Lower leg skin (tissue), 3 donors: ENCODE measurements at regions not wholly inside any gene's neighbourhood (a gene's known extent, or its start where the extent isn't known, plus 50 kb on each side); places are given as distances from the start of the nearest gene placed in this dataset.
"Not testable (repeated sequence)": the region's sequence is repeated elsewhere in the genome, so short reads cannot be mapped to it uniquely, and the experiment has no call there.

Experiments used
- POLR2A ChIP-seq, 2 donors: fragments of 450-650 bp; IDR thresholded peaks; one replicate each; pipeline ENCODE4 v1.6.1; 2016 to 2017; ENCODE audit warnings: antibody characterized with exemption in 2 of 2, mild to moderate bottlenecking in 1 of 2, moderate library complexity in 1 of 2
- TF ChIP-seq, protein P1 (sequence below), 3 donors: fragments of 450-650 bp; IDR thresholded peaks; one replicate each; pipeline ENCODE4 v1.5.1; 2016; ENCODE audit warnings: antibody characterized with exemption in 3 of 3, mild to moderate bottlenecking in 3 of 3, moderate library complexity in 2 of 3

DNA sequence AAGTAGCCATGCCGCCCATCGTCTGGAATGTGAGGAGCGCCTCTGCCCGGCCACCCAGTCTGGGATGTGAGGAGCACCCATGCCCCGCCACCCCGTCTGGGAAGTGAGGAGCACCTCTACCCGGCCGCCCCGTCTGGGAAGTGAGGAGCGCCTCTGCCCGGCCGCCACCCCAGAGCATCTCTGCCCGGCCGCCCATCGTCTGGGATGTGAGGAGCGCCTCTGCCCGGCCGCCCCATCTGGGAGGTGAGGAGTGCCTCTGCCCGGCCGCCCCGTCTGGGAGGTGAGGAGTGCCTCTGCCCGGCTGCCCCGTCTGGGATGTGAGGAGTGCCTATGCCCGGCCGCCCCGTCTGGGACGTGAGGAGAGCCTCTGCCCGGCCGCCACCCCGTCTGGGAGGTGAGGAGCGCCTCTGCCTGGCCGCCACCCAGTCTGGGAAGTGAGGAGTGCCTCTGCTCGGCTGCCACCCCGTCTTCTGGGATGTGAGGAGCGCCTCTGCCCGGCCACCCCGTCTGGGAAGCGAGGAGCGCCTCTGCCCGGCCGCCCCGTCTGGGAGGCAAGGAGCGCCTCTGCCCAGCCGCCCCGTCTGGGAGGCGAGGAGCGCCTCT lies 126.7 kb upstream of the MED14 start:
- TF ChIP-seq, protein P1, sequence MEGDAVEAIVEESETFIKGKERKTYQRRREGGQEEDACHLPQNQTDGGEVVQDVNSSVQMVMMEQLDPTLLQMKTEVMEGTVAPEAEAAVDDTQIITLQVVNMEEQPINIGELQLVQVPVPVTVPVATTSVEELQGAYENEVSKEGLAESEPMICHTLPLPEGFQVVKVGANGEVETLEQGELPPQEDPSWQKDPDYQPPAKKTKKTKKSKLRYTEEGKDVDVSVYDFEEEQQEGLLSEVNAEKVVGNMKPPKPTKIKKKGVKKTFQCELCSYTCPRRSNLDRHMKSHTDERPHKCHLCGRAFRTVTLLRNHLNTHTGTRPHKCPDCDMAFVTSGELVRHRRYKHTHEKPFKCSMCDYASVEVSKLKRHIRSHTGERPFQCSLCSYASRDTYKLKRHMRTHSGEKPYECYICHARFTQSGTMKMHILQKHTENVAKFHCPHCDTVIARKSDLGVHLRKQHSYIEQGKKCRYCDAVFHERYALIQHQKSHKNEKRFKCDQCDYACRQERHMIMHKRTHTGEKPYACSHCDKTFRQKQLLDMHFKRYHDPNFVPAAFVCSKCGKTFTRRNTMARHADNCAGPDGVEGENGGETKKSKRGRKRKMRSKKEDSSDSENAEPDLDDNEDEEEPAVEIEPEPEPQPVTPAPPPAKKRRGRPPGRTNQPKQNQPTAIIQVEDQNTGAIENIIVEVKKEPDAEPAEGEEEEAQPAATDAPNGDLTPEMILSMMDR (IDR thresholded peaks at IDR 0.05): not testable (repeated sequence)
- TF ChIP-seq POLR2A (IDR thresholded peaks at IDR 0.05): not testable (repeated sequence)
